OCI-LY1 (cell line): ENCODE measurements at regions not wholly inside any gene's neighbourhood (a gene's known extent, or its start where the extent isn't known, plus 50 kb on each side); places are given as distances from the start of the nearest gene placed in this dataset.

ENCODE experiments used
- H2AFZ ChIP-seq: fragments of 200-600 bp; sonication (generic), shearing (Covaris generic); 2 replicates; pipeline ENCODE4 v1.6.0; 2014; ENCODE audit warnings: antibody characterized with exemption, mild to moderate bottlenecking, low read length
- H3F3A ChIP-seq: fragments of 200-600 bp; sonication (generic), shearing (Covaris generic); 2 replicates; pipeline ENCODE4 v1.6.0; 2014; ENCODE audit warnings: mild to moderate bottlenecking, antibody characterized with exemption, low read length, moderate library complexity; ENCODE audit not compliant: insufficient read depth
- H3K27ac ChIP-seq: fragments of 200-600 bp; sonication (generic); 2 replicates; pipeline ENCODE4 v1.5.1; 2014; ENCODE audit warnings: low read length, mixed run types, mild to moderate bottlenecking, low read depth; ENCODE audit not compliant: poor library complexity, severe bottlenecking
- H3K27me3 ChIP-seq: fragments of 200-600 bp; sonication (generic); 2 replicates; pipeline ENCODE4 v1.6.0; 2014; ENCODE audit warnings: antibody characterized with exemption, mild to moderate bottlenecking, low read length, moderate library complexity; ENCODE audit not compliant: insufficient read depth
- H3K36me3 ChIP-seq: fragments of 200-600 bp; sonication (generic); 2 replicates; pipeline ENCODE4 v1.6.1; 2014; ENCODE audit warnings: mild to moderate bottlenecking, antibody characterized with exemption, low read length, moderate library complexity, mixed read lengths; ENCODE audit not compliant: insufficient read depth
- H3K4me1 ChIP-seq: fragments of 200-600 bp; sonication (generic); 2 replicates; pipeline ENCODE4 v1.5.1; 2014; ENCODE audit warnings: mild to moderate bottlenecking, low read length, moderate library complexity; ENCODE audit not compliant: insufficient read depth, severe bottlenecking
- H3K4me2 ChIP-seq: fragments of 200-600 bp; sonication (generic), shearing (Covaris generic); 2 replicates; pipeline ENCODE4 v1.6.1; 2014; ENCODE audit warnings: low read length
- H3K4me3 ChIP-seq: fragments of 200-600 bp; sonication (generic); 2 replicates; pipeline ENCODE4 v1.5.1; 2014; ENCODE audit warnings: low read length, low read depth, mild to moderate bottlenecking, mixed read lengths; ENCODE audit not compliant: poor library complexity, severe bottlenecking
- H3K79me2 ChIP-seq: fragments of 200-600 bp; shearing (Covaris generic); 2 replicates; pipeline ENCODE4 v1.6.1; 2016; ENCODE audit warnings: mixed run types, low read length, mixed read lengths; ENCODE audit not compliant: insufficient read depth
- H3K9ac ChIP-seq: fragments of 200-600 bp; sonication (generic), shearing (Covaris generic); 2 replicates; pipeline ENCODE4 v1.6.1; 2014; ENCODE audit warnings: mild to moderate bottlenecking, low read length, mixed read lengths
- H3K9me2 ChIP-seq: fragments of 200-600 bp; sonication (generic), shearing (Covaris generic); 2 replicates; pipeline ENCODE4 v1.6.1; 2014; ENCODE audit warnings: low read depth, mild to moderate bottlenecking, low read length, mixed read lengths
- H3K9me3 ChIP-seq: fragments of 200-600 bp; shearing (Covaris generic); 2 replicates; pipeline ENCODE4 v1.6.1; 2014; ENCODE audit warnings: low read length, mixed read lengths
- H4K20me1 ChIP-seq: fragments of 200-600 bp; sonication (generic), shearing (Covaris generic); 2 replicates; pipeline ENCODE4 v1.6.0; 2016; ENCODE audit warnings: mild to moderate bottlenecking, low read length; ENCODE audit not compliant: insufficient read depth
- EZH2 ChIP-seq: fragments of 200-600 bp; sonication (generic), shearing (Covaris generic); IDR thresholded peaks from 2 replicates; pipeline ENCODE4 v1.8.0; 2017; ENCODE audit warnings: borderline replicate concordance, mixed run types, mild to moderate bottlenecking, antibody characterized with exemption, low read length, moderate library complexity, mixed read lengths
- TF ChIP-seq, protein P1 (sequence below): fragments of 200-600 bp; sonication (generic), shearing (Covaris generic); IDR thresholded peaks from 2 replicates; pipeline ENCODE4 v1.5.1; 2017; ENCODE audit warnings: mild to moderate bottlenecking, antibody characterized with exemption, low read length, moderate library complexity, mixed read lengths

- Histone ChIP-seq H3K79me2 (no peaks in the 10 kb centered on the region), H3K36me3 (no peaks in the 10 kb centered on the region), H3K27me3 (no peaks in the 10 kb centered on the region; the same call in 1 of the 2 replicates), H3K4me1 (no peaks in the 10 kb centered on the region), H3K4me2 (no peak overlapping the region), H3F3A (no peaks in the 10 kb centered on the region), H3K9ac (no peak overlapping the region), H3K4me3 (no peak overlapping the region), H3K27ac (no peak overlapping the region), H4K20me1 (no peaks in the 10 kb centered on the region), H2AFZ (no peak overlapping the region), H3K9me3 (no peaks in the 10 kb centered on the region), H3K9me2 (no peaks in the 10 kb centered on the region)
- no peak for TF ChIP-seq EZH2
- TF ChIP-seq, protein P1, sequence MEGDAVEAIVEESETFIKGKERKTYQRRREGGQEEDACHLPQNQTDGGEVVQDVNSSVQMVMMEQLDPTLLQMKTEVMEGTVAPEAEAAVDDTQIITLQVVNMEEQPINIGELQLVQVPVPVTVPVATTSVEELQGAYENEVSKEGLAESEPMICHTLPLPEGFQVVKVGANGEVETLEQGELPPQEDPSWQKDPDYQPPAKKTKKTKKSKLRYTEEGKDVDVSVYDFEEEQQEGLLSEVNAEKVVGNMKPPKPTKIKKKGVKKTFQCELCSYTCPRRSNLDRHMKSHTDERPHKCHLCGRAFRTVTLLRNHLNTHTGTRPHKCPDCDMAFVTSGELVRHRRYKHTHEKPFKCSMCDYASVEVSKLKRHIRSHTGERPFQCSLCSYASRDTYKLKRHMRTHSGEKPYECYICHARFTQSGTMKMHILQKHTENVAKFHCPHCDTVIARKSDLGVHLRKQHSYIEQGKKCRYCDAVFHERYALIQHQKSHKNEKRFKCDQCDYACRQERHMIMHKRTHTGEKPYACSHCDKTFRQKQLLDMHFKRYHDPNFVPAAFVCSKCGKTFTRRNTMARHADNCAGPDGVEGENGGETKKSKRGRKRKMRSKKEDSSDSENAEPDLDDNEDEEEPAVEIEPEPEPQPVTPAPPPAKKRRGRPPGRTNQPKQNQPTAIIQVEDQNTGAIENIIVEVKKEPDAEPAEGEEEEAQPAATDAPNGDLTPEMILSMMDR = no peak
Observed at GRCh38 chr21:33121715-33122475, 52.0 kb downstream of the OLIG1 start.

GRCh38 chr21:33122507-33122906 is 52.6 kb downstream of the OLIG1 start:
- TF ChIP-seq, protein P1 = no peak
- Histone ChIP-seq H3K36me3 (no peaks in the 10 kb centered on the region), H3K4me3 (no peak overlapping the region), H2AFZ (no peak overlapping the region), H3K4me2 (no peak overlapping the region), H3F3A (no peaks in the 10 kb centered on the region), H3K9ac (no peak overlapping the region), H3K9me2 (no peaks in the 10 kb centered on the region), H3K79me2 (no peaks in the 10 kb centered on the region), H3K4me1 (no peaks in the 10 kb centered on the region), H3K9me3 (no peaks in the 10 kb centered on the region), H3K27me3 (no peaks in the 10 kb centered on the region; the same call in 1 of the 2 replicates), H4K20me1 (no peaks in the 10 kb centered on the region), H3K27ac (no peak overlapping the region)

DNA sequence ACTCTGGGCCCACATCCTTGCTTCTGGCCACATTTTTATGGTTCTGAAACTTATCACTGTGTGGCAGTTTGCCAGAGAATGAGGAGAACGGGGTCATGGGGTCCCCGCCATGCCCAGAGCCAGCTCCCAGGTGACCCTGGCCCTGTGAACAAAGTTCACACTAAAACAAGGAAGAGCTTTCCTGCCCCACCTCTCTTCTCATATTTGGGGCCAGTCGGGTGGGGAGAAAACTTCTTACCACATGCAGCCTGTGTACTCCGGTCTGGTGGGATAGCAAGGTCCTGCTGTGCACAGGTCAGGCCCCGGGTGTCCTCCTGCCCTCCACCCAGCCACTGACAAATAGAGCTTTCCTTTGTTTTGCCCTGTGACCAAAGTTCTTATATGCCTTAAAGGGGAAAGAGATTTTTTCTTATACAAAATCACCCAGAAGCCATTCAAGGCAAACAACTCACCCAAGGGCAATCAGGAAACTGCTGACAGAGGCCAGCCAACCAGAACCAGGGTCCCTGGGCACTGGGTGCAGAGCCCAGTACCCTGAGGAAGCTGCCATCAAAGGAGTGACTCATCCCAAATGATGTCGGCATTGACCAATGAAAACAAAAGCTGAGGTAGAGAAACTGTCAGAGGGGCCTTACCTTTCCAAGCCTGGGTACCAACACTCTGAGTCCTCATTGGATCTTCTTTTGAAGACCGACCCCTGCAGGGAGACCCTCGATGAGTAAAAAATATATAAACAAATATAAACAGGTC is 53.6 kb downstream of the OLIG1 start:
- Histone ChIP-seq H3K9me3 (no peaks in the 10 kb centered on the region), H2AFZ (no peak overlapping the region), H3K27me3 (no peaks in the 10 kb centered on the region; the same call in 1 of the 2 replicates), H3K4me2 (no peak overlapping the region), H3F3A (no peaks in the 10 kb centered on the region), H3K27ac (no peak overlapping the region), H3K4me3 (no peak overlapping the region), H3K4me1 (no peaks in the 10 kb centered on the region), H3K36me3 (no peaks in the 10 kb centered on the region), H3K9me2 (no peaks in the 10 kb centered on the region), H3K9ac (no peak overlapping the region), H3K79me2 (no peaks in the 10 kb centered on the region), H4K20me1 (no peaks in the 10 kb centered on the region)
- TF ChIP-seq, protein P1 = no peak
- no peak for TF ChIP-seq EZH2
